Retina (tissue), 1 donor: ENCODE measurements at regions not wholly inside any gene's neighbourhood (a gene's known extent, or its start where the extent isn't known, plus 50 kb on each side); places are given as distances from the start of the nearest gene placed in this dataset.

Experiments
- DNase-seq: peaks from one replicate; pipeline ENCODE4 v3.0.0-alpha.2; 2016

GRCh38 chr17:12457493-12457892, 208.2 kb upstream of the MYOCD start:
- DNase-seq = no peak

DNA sequence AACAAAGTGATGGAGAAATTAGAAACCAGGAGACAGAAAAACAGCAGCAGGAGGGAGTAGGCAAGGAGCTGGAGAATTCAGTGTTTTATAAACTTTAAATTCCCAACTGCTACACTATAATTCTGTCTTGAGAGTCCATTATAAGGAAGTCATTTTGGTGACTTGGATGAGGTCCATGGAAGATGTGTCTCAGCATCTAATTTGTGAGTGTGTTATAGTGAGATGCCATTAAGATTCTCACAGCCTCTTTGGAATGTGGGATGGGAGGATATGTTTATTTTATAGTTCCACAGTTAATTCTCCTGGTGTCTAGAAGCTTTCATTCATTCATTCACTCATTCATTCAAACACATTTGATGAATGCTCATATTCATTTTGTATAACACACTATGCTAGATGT, 206.0 kb upstream of the MYOCD start:
- DNase-seq = no peak

DNA sequence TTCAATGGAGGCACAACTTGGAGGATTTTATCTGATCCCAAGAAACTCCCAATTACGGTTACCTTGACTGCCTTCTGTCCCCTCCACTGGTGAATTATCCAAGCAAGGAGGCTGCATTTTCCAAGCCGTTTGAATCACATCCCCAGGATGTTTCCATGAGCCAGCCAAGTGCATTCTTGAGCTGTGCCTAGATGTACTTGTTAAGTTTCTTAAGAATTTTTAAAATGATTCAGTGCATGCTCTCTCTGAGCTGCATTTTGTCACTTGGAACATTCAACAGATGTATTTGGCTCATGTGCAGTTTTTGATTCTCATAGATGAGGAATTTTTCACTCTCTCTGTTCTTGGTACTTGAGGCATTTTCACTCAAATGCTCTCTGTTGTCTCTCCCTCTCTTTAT, 202.6 kb upstream of the MYOCD start:
- DNase-seq = no peak

GRCh38 chr17:12472252-12473173, 193.2 kb upstream of the MYOCD start:
- peak; percentile 40 for DNase-seq

DNA sequence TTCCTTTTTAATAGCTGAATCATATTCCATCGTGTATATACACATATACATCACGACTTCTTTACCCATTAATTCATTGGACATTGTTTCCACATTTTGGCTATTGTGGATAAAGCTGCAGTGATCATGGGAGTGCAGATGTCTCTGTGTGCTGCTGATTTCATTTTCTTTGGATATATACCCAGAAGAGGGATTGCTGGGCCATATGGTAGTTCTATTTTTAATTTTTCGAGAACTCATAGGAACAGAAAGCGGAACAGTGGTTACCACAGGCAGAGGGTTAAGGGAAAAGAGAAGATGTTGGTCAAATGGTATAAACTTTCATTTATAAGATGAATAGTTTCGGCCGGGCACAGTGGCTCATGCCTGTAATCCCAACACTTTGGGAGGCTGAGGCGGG, 187.4 kb upstream of the MYOCD start:
- DNase-seq = no peak

DNA sequence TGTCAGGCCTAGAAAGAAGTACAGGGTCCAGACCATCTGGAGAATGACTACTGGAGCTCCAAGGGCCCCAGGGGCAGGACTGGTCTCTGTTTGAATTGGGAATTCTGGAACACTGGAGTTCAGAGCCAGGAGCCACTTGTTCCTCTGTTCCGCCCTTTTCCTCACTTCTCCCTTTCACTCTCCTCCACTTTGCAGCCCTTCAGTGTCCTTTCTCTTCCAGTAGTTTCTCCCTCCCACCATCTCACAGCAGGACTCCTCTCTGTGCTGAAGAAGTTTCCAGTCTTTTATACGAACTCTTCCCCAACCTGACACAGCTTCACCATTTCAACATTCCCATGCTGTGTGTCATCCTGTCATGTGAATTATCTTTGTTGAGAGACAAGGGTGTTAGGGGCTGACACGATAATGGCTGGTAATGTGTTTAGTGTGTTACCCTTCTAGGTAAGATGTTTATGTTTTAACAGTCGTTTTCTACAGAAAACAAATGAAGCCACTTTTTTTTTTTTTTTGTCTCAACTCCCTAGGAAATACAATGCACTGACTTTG, 180.3 kb upstream of the MYOCD start:
- no peak for DNase-seq

DNA sequence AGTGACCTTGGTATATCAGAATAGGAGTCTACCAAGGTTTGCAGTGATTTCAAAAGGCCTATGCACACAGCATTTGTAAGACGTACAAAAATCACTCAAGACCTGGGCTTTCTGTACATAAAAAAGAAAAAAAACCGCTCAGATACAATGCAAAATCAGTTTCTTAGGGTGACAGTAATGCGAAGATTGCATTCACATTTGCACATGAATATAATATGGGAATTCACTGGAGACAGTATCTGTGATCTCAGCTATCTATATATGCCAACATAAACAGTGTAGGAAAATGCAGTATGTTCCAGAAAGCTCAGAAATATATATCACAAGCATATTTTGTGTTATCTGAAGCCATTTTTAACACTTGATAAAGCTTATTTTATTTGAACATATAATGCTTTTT, 176.4 kb upstream of the MYOCD start:
- DNase-seq = no peak

DNA sequence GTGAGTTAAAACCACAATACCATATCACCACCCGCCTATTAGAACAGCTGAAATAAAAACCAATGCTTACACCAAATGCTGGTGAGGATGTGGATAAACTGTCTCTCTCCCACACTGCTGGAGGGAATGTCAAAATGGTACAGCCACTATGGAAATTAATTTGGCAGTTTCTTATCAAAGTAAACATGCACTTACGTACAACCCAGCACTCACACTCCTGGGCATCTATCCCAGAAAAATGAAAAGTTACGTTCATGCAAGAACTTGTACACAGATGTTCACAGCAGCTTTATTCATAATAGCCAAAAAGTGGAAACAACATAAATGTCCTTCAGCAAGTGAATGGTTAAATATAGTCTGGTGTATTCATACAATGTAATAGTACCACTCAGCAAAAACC, 173.2 kb upstream of the MYOCD start:
- DNase-seq = no peak

DNA sequence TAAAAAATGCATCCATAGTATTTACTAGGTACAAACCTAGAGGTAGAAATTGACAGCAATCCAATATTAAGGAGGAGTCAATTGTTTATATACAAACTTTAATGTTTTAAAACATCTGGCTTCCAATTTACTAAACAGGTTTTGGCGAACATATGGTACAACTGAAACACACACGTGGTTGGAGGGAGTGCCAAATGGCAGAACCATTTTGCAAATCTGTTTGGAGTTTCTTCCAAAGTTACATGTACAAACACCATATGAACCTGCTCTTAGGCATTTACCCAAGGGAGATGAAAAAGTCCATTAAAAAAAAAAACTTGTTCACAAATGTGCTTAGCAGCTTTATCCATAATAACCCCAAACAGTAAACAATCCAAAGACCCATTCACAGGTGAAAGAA, 159.8 kb upstream of the MYOCD start:
- DNase-seq = no peak

DNA sequence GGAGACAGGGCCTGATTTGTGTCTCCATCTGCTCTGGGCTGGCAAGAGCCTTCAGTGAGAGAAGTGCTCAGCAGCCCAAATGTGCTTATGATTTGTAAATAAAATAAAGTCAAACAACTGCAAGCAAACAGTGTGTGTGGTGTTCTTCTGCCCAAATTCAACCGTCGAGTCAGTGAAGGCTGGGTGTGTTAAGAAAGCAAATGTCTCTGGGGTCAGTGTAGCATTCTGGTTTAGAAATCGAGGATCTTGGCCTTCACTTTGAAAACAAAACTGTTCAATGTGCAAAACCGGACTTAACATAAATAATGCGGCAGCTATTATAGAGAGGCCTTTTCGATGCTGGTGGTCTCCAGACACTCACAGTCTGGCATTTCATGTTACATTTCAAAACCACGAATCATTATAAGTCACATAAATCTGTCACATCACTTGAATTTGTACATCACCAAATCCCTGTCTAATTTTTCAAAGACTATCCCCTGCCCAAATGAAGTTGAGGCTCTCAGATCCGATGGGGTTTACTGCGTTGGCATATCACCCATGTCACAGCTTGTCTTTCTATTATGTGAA, 158.6 kb upstream of the MYOCD start:
- no peak for DNase-seq

DNA sequence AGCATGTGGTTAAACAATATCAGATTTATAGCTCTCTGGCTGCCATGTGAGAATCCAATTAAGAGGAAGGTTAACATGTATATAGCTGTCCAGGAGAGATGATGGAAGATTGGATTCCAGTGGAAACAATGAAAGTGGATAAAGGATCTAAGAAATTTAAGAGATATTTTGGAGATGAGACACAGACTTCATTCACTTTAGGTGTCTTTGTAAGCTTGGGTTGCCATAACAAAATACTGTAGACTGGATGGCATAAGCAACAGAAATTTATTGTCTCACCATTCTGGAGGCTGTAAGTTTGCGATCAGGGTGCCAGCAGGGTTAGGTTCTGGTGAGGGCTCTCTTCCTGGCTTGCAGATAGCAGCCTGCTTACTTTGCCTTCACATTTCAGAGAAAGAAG, 155.9 kb upstream of the MYOCD start:
- DNase-seq = no peak

DNA sequence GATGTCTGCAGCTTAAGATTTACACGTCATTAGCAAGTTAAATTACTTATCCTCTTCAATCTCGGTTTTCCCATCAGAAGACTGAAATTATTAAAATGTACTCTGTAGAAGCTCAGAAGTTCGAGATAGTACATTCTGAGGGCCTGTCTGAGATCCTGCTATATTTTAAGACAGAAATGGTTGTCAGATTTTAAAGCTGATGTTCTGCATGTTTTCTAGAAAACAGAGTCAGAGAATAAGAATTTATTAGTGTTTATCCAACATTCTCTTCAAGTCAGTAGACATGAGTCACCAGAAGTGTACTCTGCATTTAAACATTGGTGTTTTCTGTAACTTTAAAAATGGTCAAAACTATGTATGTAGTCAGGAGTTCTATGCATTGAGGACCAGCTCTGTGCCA, 155.2 kb upstream of the MYOCD start:
- DNase-seq = no peak

GRCh38 chr17:12512694-12513355, 152.9 kb upstream of the MYOCD start:
- DNase-seq = no peak

DNA sequence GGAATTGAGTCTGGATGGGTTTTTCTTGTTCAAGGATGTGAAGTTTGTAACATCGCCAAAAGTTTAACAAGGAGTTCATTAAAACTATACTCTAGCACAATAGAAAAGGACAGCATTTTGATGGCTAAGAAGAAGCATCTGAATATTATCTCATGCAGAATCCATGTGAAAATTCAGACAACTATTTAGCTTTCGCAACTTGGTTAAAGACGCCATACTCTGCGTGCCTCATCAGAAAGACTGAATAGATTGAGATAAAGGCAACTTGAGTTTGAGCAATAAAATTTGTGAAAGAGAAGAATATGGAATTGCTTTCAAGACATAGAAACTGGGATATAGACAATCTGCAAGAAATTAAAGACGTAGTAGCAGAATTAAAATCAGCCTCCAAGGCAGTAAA, 151.1 kb upstream of the MYOCD start:
- DNase-seq = no peak

DNA sequence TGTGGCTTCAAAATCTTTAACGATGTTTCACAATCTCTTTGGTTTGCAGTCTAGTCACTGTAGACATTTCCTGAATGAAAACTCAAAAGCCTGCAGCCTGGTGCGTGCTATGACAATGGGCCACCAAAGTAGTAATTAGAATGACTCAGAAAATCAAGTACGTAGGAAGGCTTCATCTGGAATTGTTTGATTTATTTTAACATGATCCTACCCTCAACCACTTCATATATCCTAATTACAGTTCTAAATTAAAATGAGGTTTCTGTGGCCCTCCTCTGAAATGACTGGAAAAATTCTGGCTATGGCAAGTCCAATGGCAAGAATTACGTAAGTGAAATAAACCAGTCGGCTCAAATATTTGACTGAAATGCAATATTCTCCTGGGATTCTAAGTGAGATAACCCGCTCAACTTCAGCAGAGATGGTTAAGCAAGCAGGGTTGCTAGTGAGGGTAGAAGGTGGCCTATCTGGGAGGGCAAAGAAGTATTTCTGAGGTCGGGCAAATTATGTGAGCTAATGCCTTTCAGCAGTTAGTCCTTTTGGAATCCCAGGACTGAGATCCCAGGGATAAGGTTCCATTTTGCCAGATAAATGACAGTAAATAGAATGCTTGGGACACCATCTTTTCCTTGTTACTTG, 145.6 kb upstream of the MYOCD start:
- DNase-seq = no peak

- DNase-seq = no peak
These were observed 144.3 kb upstream of the MYOCD start for GRCh38 chr17:12521416-12521815.

- DNase-seq = no peak
These were observed 143.4 kb upstream of the MYOCD start for GRCh38 chr17:12522336-12522735.

DNA sequence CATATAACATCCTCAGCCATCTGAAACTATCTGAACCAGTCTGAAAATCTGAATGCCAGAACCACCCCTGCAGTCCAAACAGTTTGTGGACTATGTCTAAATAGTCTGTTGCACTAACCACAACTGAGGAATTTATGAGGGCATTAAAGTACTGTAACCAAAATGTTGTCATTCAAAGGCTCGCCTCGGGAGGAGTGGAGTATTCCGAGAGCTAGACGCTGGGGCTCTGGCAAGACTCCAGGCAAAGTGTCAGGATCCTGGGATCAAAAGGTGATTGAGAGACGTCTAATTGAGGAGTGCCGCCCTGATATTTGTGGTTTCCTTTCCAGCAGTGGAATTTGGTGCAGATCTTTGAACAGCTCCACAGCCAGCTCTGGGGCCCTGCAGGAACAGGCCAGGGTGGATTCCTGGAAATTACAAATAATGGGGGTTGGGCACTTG, 142.9 kb upstream of the MYOCD start:
- peak; percentile 2 for DNase-seq

DNA sequence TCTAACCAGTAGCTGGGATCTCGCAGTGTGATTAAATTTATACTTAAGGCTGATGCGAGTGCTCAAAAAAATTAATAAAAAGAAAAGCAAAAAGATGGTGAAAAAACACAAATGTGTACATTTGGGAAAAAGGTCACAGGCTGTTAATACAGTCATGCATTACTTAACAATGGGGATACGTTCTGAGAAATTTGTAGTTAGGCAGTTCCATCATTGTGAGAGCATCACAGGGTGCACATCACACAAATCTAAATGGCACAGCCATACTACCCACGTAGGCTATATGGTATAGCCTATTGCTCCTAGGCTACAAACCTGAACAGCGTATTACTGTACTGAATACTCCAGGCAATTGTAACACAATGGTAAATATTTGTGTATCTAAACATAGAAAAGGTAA, 142.4 kb upstream of the MYOCD start:
- DNase-seq = no peak

GRCh38 chr17:12528036-12528435, 137.7 kb upstream of the MYOCD start:
- no peak for DNase-seq

GRCh38 chr17:12530161-12530560, 135.5 kb upstream of the MYOCD start:
- DNase-seq = no peak

GRCh38 chr17:12536021-12536420, 129.7 kb upstream of the MYOCD start:
- no peak for DNase-seq

- no peak for DNase-seq
These were observed 129.2 kb upstream of the MYOCD start for GRCh38 chr17:12536472-12536871.
